Neural progenitor cell (in vitro differentiated cells): ENCODE measurements at regions not wholly inside any gene's neighbourhood (a gene's known extent, or its start where the extent isn't known, plus 50 kb on each side); places are given as distances from the start of the nearest gene placed in this dataset.

ENCODE experiments used
- DNase-seq: peaks from one replicate; pipeline ENCODE4 v3.0.0-alpha.2; 2016; ENCODE audit warnings: low spot score
- H2AFZ ChIP-seq: fragments of 200-600 bp; sonication (generic); replicated peaks from 2 replicates; pipeline ENCODE4 v1.6.1; 2016; ENCODE audit warnings: antibody characterized with exemption
- H3F3A ChIP-seq: fragments of 200-600 bp; sonication (generic); 2 replicates; pipeline ENCODE4 v1.6.1; 2016; ENCODE audit warnings: antibody characterized with exemption, low read depth
- H3K27ac ChIP-seq: fragments of 200-600 bp; sonication (generic); 2 replicates; pipeline ENCODE4 v1.5.1; 2016; ENCODE audit warnings: mild to moderate bottlenecking
- H3K27me3 ChIP-seq: fragments of 200-600 bp; sonication (generic); 2 replicates; pipeline ENCODE4 v1.6.1; 2016; ENCODE audit warnings: mild to moderate bottlenecking, moderate library complexity
- H3K36me3 ChIP-seq: fragments of 200-600 bp; sonication (generic); 2 replicates; pipeline ENCODE4 v1.5.1; 2016
- H3K4me1 ChIP-seq: fragments of 200-600 bp; sonication (generic); 2 replicates; pipeline ENCODE4 v1.6.1; 2016; ENCODE audit warnings: mixed run types
- H3K4me2 ChIP-seq: fragments of 200-600 bp; sonication (generic); 2 replicates; pipeline ENCODE4 v1.6.1; 2016
- H3K4me3 ChIP-seq: fragments of 200-600 bp; sonication (generic); 2 replicates; pipeline ENCODE4 v1.5.1; 2016
- H3K79me2 ChIP-seq: fragments of 200-600 bp; sonication (generic); 2 replicates; pipeline ENCODE4 v1.6.1; 2016; ENCODE audit warnings: low read depth
- H3K9ac ChIP-seq: fragments of 200-600 bp; sonication (generic); 2 replicates; pipeline ENCODE4 v1.6.1; 2016
- H3K9me3 ChIP-seq: fragments of 200-600 bp; sonication (generic); 2 replicates; pipeline ENCODE4 v1.5.1; 2016; ENCODE audit warnings: low read depth
- H4K20me1 ChIP-seq: fragments of 200-600 bp; sonication (generic); 2 replicates; pipeline ENCODE4 v1.6.1; 2016; ENCODE audit warnings: low read depth
- H3K27ac Mint-ChIP-seq: 3 replicates; pipeline ENCODE4 v1.8.0; 2021; ENCODE audit warnings: mixed read lengths
- H3K27me3 Mint-ChIP-seq: 2 replicates; pipeline ENCODE4 v1.8.0; 2022; ENCODE audit warnings: low read depth, mild to moderate bottlenecking, inconsistent platforms, moderate library complexity, mixed read lengths; ENCODE audit not compliant: insufficient read depth
- H3K36me3 Mint-ChIP-seq: 3 replicates; pipeline ENCODE4 v1.8.0; 2021; ENCODE audit warnings: mixed read lengths
- H3K4me1 Mint-ChIP-seq: 3 replicates; pipeline ENCODE4 v1.8.0; 2021; ENCODE audit warnings: mixed read lengths
- H3K4me3 Mint-ChIP-seq: 3 replicates; pipeline ENCODE4 v1.8.0; 2021; ENCODE audit warnings: mild to moderate bottlenecking, moderate library complexity, mixed read lengths
- H3K9me3 Mint-ChIP-seq: 3 replicates; pipeline ENCODE4 v1.8.0; 2020; ENCODE audit warnings: mixed read lengths
- EZH2 ChIP-seq: fragments of 200-600 bp; sonication (generic); IDR thresholded peaks from 2 replicates; pipeline ENCODE4 v1.6.1; 2017; ENCODE audit warnings: antibody characterized with exemption, mild to moderate bottlenecking, moderate library complexity
- EZH2phosphoT487 ChIP-seq: fragments of 200-600 bp; sonication (generic); IDR thresholded peaks from 2 replicates; pipeline ENCODE4 v1.6.1; 2017; ENCODE audit warnings: antibody characterized with exemption
- TF ChIP-seq, protein P1 (sequence below): fragments of 200-600 bp; sonication (generic); IDR thresholded peaks from 2 replicates; pipeline ENCODE4 v1.5.1; 2017; ENCODE audit warnings: antibody characterized with exemption, mild to moderate bottlenecking

DNA sequence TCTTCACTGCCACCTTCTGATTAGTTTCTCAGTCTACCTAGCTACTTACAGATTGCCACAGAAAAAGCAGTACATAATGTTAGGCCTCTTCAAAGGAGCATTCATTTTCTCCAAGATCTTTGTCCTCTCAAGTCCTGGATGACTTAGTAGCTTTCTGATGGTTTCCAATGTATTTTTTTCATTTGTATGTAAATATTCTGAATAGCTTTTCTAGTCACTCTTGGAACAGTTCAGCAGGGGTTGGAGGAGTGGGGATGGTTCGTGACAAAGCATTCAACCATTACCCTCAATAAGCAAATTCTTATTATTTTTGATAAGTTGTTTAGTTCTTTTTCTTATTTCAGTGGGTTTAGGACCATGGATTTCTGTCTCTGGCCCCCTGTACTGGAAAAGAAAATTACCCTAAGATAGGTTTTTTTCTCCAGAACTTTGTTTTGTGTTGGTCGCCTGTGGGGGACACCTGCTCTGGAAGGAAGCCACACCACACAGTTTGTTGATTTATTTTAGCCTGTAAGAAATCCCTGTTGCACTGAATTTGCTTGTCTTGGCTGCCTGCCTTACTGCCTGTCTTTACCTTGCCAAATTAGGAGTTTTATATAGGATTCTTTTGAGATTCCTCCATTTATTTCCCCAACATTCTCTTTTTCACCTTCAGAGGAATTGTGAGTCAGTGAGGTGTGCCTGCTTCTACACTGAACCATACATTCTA is 247.9 kb downstream of the RFPL4B start:
- no peaks in the 10 kb centered on the region for H4K20me1 ChIP-seq
- Mint-ChIP-seq H3K4me1 (peaks cover 3% of the 10 kb centered on the region), H3K4me3 (no peak overlapping the region), H3K27me3 (no peaks in the 10 kb centered on the region), H3K27ac (no peak overlapping the region), H3K9me3 (peaks cover 18% of the 10 kb centered on the region), H3K36me3 (peaks cover 7% of the 10 kb centered on the region)
- H3K4me3 ChIP-seq = no peak overlapping the region
- no peak overlapping the region for H3K4me2 ChIP-seq
- H3K4me1 ChIP-seq = no peaks in the 10 kb centered on the region
- H3K27ac ChIP-seq = no peak overlapping the region
- no peak overlapping the region for H2AFZ ChIP-seq
- H3K27me3 ChIP-seq = no peaks in the 10 kb centered on the region
- no peak for DNase-seq
- H3K9me3 ChIP-seq = no peaks in the 10 kb centered on the region
- no peaks in the 10 kb centered on the region for H3K79me2 ChIP-seq
- H3K36me3 ChIP-seq = no peaks in the 10 kb centered on the region
- H3F3A ChIP-seq = no peaks in the 10 kb centered on the region
- TF ChIP-seq, protein P1, sequence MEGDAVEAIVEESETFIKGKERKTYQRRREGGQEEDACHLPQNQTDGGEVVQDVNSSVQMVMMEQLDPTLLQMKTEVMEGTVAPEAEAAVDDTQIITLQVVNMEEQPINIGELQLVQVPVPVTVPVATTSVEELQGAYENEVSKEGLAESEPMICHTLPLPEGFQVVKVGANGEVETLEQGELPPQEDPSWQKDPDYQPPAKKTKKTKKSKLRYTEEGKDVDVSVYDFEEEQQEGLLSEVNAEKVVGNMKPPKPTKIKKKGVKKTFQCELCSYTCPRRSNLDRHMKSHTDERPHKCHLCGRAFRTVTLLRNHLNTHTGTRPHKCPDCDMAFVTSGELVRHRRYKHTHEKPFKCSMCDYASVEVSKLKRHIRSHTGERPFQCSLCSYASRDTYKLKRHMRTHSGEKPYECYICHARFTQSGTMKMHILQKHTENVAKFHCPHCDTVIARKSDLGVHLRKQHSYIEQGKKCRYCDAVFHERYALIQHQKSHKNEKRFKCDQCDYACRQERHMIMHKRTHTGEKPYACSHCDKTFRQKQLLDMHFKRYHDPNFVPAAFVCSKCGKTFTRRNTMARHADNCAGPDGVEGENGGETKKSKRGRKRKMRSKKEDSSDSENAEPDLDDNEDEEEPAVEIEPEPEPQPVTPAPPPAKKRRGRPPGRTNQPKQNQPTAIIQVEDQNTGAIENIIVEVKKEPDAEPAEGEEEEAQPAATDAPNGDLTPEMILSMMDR = no peak
- no peak for TF ChIP-seq EZH2
- TF ChIP-seq EZH2phosphoT487 = no peak
- H3K9ac ChIP-seq = no peak overlapping the region

DNA sequence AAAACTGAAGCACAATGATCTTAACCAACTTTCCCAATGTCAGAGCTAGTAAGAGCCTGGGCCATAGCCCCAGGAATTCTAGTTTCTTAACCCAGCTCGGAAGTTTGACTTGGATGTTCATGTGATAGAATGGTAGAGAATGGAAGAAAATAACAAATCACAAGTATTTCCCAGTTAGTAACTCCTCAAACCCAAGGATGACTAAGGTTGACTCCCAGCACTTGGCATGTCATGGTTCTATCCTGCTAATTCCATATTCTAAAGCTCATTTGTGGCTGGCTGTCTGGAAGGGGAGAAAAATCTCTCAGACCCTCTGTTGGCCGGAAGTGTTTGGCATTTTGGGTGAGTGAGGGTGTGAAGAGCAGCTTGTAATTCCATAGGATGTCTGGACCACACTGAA is 248.7 kb downstream of the RFPL4B start:
- H3K9me3 ChIP-seq = no peaks in the 10 kb centered on the region
- H3K27me3 Mint-ChIP-seq = no peaks in the 10 kb centered on the region
- H3K36me3 Mint-ChIP-seq = peaks cover 7% of the 10 kb centered on the region

DNA sequence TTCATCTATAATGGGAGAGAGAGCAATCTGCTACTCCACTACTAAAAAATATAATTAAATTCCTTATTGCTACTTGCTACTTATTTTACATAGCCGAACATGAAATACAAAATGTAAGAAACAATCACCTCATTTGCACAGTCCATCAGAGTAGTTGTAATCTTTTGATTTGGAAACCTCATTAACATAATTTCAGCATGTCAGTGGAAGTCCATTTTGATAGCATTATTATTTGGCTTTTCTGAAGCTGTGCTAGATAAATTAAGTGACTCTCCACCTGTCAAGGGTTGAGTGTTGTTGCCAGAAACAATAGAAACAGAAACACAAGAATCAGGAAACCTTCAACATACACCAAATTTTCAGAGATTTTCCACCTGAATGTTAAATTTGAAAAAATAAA is 250.0 kb downstream of the RFPL4B start:
- Histone ChIP-seq H2AFZ (no peak overlapping the region), H3K4me2 (no peak overlapping the region), H3K27ac (no peak overlapping the region), H3K9ac (no peak overlapping the region), H3K4me3 (no peak overlapping the region), H3K36me3 (no peaks in the 10 kb centered on the region), H3K9me3 (no peaks in the 10 kb centered on the region), H3K79me2 (no peaks in the 10 kb centered on the region), H3K27me3 (no peaks in the 10 kb centered on the region), H3K4me1 (no peaks in the 10 kb centered on the region), H4K20me1 (no peaks in the 10 kb centered on the region), H3F3A (no peaks in the 10 kb centered on the region)
- no peaks in the 10 kb centered on the region for H3K27me3 Mint-ChIP-seq
- no peak overlapping the region for H3K27ac Mint-ChIP-seq
- peaks cover 7% of the 10 kb centered on the region for H3K36me3 Mint-ChIP-seq
- peaks cover 10% of the 10 kb centered on the region for H3K4me1 Mint-ChIP-seq
- no peak for DNase-seq
- TF ChIP-seq EZH2phosphoT487 (no peak), EZH2 (no peak)
- TF ChIP-seq, protein P1 = no peak
- H3K4me3 Mint-ChIP-seq = no peak overlapping the region
- H3K9me3 Mint-ChIP-seq = peaks cover 18% of the 10 kb centered on the region

More for the DNA sequence above, 248.7 kb downstream of the RFPL4B start:
- no peaks in the 10 kb centered on the region for H3F3A ChIP-seq
- H4K20me1 ChIP-seq = no peaks in the 10 kb centered on the region
- H3K4me3 ChIP-seq = no peak overlapping the region
- H3K4me2 ChIP-seq = no peak overlapping the region
- H3K27me3 ChIP-seq = no peaks in the 10 kb centered on the region
- peaks cover 18% of the 10 kb centered on the region for H3K9me3 Mint-ChIP-seq
- H3K36me3 ChIP-seq = no peaks in the 10 kb centered on the region
- TF ChIP-seq, protein P1 = no peak
- no peak for TF ChIP-seq EZH2phosphoT487
- no peak for TF ChIP-seq EZH2
- H3K79me2 ChIP-seq = no peaks in the 10 kb centered on the region
- H3K4me1 Mint-ChIP-seq = peaks cover 10% of the 10 kb centered on the region
- no peaks in the 10 kb centered on the region for H3K4me1 ChIP-seq
- no peak overlapping the region for H3K9ac ChIP-seq
- no peak overlapping the region for H2AFZ ChIP-seq
- H3K27ac ChIP-seq = no peak overlapping the region
- DNase-seq = no peak
- no peak overlapping the region for H3K4me3 Mint-ChIP-seq
- H3K27ac Mint-ChIP-seq = no peak overlapping the region
